OCI-LY7 (cell line): ENCODE measurements at regions not wholly inside any gene's neighbourhood (a gene's known extent, or its start where the extent isn't known, plus 50 kb on each side); places are given as distances from the start of the nearest gene placed in this dataset.

ENCODE experiments used
- BruUV-seq: library from RNA; stranded (reverse); fragments of 400-500 nt; replicated peaks from 2 replicates; lab custom pipeline; 2021; lab: Mats Ljungman, UMichigan
- CTCF ChIA-PET: fragments of 300-600 bp; sonication (Branson Sonifier 250); formaldehyde crosslinking; loops from one replicate; lab custom pipeline; 2022; ENCODE audit warnings: antibody characterized with exemption; ENCODE audit not compliant: unreplicated experiment; lab: Charles Lee
- POLR2A ChIA-PET: fragments of 300-600 bp; sonication (Branson Sonifier 250); formaldehyde crosslinking; loops from one replicate; lab custom pipeline; 2022; ENCODE audit warnings: antibody characterized with exemption; lab: Charles Lee
- DNase-seq: peaks from one replicate; pipeline ENCODE4 v3.0.0-alpha.2; 2015; ENCODE audit warnings: low spot score
- H2AFZ ChIP-seq: fragments of 200-600 bp; sonication (generic), shearing (Covaris generic); 2 replicates; pipeline ENCODE4 v1.6.1; 2014; ENCODE audit warnings: mild to moderate bottlenecking, antibody characterized with exemption, low read length, moderate library complexity
- H3K27ac ChIP-seq: fragments of 200-600 bp; sonication (generic); 2 replicates; pipeline ENCODE4 v1.5.1; 2014; ENCODE audit warnings: mixed run types, low read depth, mild to moderate bottlenecking, moderate library complexity, low read length, inconsistent platforms; ENCODE audit not compliant: poor library complexity, severe bottlenecking
- H3K36me3 ChIP-seq: fragments of 200-600 bp; sonication (generic); 2 replicates; pipeline ENCODE4 v1.6.1; 2014; ENCODE audit warnings: mild to moderate bottlenecking, antibody characterized with exemption, low read length, moderate library complexity, mixed read lengths; ENCODE audit not compliant: insufficient read depth
- H3K4me1 ChIP-seq: fragments of 200-600 bp; sonication (generic); 2 replicates; pipeline ENCODE4 v1.5.1; 2014; ENCODE audit warnings: mild to moderate bottlenecking, low read length; ENCODE audit not compliant: insufficient read depth, poor library complexity, severe bottlenecking
- H3K4me2 ChIP-seq: fragments of 200-600 bp; sonication (generic); 2 replicates; pipeline ENCODE4 v1.6.1; 2014; ENCODE audit warnings: mild to moderate bottlenecking, low read length
- H3K4me3 ChIP-seq: fragments of 200-600 bp; sonication (generic); 2 replicates; pipeline ENCODE4 v1.5.1; 2014; ENCODE audit warnings: mild to moderate bottlenecking, low read depth, low read length; ENCODE audit not compliant: poor library complexity, severe bottlenecking
- H3K79me2 ChIP-seq: fragments of 200-600 bp; sonication (generic); 2 replicates; pipeline ENCODE4 v1.6.1; 2016; ENCODE audit warnings: low read depth, mild to moderate bottlenecking, low read length, moderate library complexity, mixed read lengths; ENCODE audit not compliant: insufficient read depth
- H3K9me2 ChIP-seq: fragments of 200-600 bp; sonication (generic); 2 replicates; pipeline ENCODE4 v1.6.1; 2016; ENCODE audit warnings: mild to moderate bottlenecking, low read length, mixed read lengths; ENCODE audit not compliant: insufficient read depth
- H3K9me3 ChIP-seq: fragments of 200-600 bp; sonication (generic); 2 replicates; pipeline ENCODE4 v1.6.1; 2014; ENCODE audit warnings: mild to moderate bottlenecking, mixed run types, low read length, mixed read lengths
- H4K20me1 ChIP-seq: fragments of 200-600 bp; sonication (generic); 2 replicates; pipeline ENCODE4 v1.6.1; 2014; ENCODE audit warnings: mild to moderate bottlenecking, antibody characterized with exemption, low read length, moderate library complexity, mixed read lengths; ENCODE audit not compliant: insufficient read depth
- EZH2phosphoT487 ChIP-seq: fragments of 200-600 bp; sonication (generic); IDR thresholded peaks from 2 replicates; pipeline ENCODE4 v1.6.1; 2018; ENCODE audit warnings: low read depth, borderline replicate concordance, mild to moderate bottlenecking, mixed run types, antibody characterized with exemption, low read length, moderate library complexity, mixed read lengths
- intact Hi-C: fragments of 100-400 bp; cut with micrococcal nuclease; formaldehyde crosslinking; loops from one replicate; pipeline ENCODE4 v1.10.0; 2022; ENCODE audit not compliant: unreplicated experiment
- TF ChIP-seq, protein P1 (sequence below): fragments of 200-600 bp; sonication (generic); conservative IDR thresholded peaks from 2 replicates; pipeline ENCODE4 v1.5.1; 2014; ENCODE audit warnings: mild to moderate bottlenecking, antibody characterized with exemption, low read length, moderate library complexity, mixed read lengths

DNA sequence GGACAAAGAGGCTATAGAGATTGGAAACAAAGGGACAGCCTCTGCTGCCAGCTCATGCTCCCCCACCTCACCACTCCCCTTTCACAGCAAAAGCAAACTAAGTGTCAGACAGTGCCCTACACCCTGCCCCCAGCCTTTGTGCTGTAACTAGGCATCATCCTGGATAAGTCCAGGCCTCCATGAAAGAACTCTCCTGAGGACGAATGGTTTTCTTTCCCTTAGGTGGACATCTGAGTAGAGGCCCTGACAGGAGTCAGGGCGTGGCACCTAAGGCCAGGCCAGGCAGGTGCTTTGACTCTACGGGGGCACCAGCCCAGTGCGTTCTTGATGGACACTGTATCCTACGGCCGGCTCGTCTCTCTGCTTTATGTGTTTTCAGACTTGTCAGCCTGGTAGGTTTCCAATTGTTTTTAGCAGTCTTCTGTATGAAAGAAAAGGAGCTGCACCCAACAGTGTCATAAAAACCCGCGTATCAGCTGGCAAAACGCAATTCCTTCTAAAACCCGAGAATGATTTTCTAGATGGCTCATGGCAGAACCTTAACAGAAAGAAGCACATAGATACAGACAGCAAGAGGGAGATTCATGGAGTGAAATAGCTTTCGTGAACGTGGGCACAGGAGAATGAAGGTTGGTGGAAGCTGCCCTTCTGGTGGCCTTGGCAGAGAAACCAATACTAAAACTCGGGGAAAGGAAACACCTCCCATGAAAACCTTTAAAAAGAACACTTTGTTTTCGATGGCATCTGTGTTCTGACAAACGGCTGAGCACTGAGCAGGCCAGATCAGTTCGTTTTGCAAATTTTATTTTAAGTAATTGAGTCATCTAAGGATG is 51.7 kb upstream of the AJAP1 start:
- H3K4me1 ChIP-seq = no peaks in the 10 kb centered on the region
- no peaks in the 10 kb centered on the region for H3K36me3 ChIP-seq
- no peak overlapping the region for H2AFZ ChIP-seq
- no peak for DNase-seq
- no peak overlapping the region for H3K4me2 ChIP-seq
- no TSS peak for BruUV-seq
- no peak overlapping the region for H3K4me3 ChIP-seq
- H3K27ac ChIP-seq = no peak overlapping the region
- no peaks in the 10 kb centered on the region for H3K79me2 ChIP-seq
- no peaks in the 10 kb centered on the region for H3K9me2 ChIP-seq
- TF ChIP-seq, protein P1, sequence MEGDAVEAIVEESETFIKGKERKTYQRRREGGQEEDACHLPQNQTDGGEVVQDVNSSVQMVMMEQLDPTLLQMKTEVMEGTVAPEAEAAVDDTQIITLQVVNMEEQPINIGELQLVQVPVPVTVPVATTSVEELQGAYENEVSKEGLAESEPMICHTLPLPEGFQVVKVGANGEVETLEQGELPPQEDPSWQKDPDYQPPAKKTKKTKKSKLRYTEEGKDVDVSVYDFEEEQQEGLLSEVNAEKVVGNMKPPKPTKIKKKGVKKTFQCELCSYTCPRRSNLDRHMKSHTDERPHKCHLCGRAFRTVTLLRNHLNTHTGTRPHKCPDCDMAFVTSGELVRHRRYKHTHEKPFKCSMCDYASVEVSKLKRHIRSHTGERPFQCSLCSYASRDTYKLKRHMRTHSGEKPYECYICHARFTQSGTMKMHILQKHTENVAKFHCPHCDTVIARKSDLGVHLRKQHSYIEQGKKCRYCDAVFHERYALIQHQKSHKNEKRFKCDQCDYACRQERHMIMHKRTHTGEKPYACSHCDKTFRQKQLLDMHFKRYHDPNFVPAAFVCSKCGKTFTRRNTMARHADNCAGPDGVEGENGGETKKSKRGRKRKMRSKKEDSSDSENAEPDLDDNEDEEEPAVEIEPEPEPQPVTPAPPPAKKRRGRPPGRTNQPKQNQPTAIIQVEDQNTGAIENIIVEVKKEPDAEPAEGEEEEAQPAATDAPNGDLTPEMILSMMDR = no peak
- no peak for TF ChIP-seq EZH2phosphoT487
- intact Hi-C loops = no loop called here
- ChIA-PET POLR2A (no interaction called here), CTCF (no interaction called here)
- no peaks in the 10 kb centered on the region for H4K20me1 ChIP-seq
- no peaks in the 10 kb centered on the region for H3K9me3 ChIP-seq

- Histone ChIP-seq H3K36me3 (no peaks in the 10 kb centered on the region), H3K4me1 (no peaks in the 10 kb centered on the region), H3K27ac (no peak overlapping the region), H2AFZ (no peak overlapping the region), H3K79me2 (no peaks in the 10 kb centered on the region), H3K9me3 (no peaks in the 10 kb centered on the region), H3K4me3 (no peak overlapping the region), H4K20me1 (no peaks in the 10 kb centered on the region), H3K9me2 (no peaks in the 10 kb centered on the region), H3K4me2 (no peak overlapping the region)
- intact Hi-C loops = no loop called here
- CTCF ChIA-PET = no interaction called here
- TF ChIP-seq, protein P1 = no peak
- no peak for TF ChIP-seq EZH2phosphoT487
- POLR2A ChIA-PET = interaction anchor here (0.5 kb wide), 1 partner anchor 115 kb away, joined by 4 read pairs; no protein-coding TSS in a partner anchor
- BruUV-seq = no TSS peak
- no peak for DNase-seq
These were observed 50.9 kb upstream of the AJAP1 start for GRCh38 chr1:4603295-4604110.
